ENCODE measurements at regions not wholly inside any gene's neighbourhood (a gene's known extent, or its start where the extent isn't known, plus 50 kb on each side); places are given as distances from the start of the nearest gene placed in this dataset.

DNA sequence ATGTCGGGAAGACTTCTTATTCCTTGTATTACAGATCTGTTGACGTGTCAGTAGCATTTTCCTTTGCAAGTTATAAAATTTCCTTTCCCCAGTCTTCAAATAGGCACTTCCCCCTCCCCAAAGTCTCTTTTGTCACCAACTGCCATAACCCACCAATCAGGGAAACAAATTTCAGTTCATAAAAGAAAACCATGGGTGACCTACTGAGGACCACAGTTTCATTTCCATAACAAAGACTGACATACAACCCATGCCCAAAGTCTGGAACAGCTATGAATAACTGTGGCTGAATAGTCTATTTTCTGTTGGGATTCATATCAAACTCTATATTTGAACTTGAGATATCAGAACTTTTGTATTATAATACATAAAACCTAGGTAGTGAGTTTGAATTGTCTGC is 307.8 kb downstream of the KBTBD8 start:
- TF ChIP-seq, protein P1, sequence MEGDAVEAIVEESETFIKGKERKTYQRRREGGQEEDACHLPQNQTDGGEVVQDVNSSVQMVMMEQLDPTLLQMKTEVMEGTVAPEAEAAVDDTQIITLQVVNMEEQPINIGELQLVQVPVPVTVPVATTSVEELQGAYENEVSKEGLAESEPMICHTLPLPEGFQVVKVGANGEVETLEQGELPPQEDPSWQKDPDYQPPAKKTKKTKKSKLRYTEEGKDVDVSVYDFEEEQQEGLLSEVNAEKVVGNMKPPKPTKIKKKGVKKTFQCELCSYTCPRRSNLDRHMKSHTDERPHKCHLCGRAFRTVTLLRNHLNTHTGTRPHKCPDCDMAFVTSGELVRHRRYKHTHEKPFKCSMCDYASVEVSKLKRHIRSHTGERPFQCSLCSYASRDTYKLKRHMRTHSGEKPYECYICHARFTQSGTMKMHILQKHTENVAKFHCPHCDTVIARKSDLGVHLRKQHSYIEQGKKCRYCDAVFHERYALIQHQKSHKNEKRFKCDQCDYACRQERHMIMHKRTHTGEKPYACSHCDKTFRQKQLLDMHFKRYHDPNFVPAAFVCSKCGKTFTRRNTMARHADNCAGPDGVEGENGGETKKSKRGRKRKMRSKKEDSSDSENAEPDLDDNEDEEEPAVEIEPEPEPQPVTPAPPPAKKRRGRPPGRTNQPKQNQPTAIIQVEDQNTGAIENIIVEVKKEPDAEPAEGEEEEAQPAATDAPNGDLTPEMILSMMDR (conservative IDR thresholded peaks at IDR 0.05; ENCODE audit: low read length) = no peak
- no peak for TF ChIP-seq EZH2phosphoT487 (IDR thresholded peaks at IDR 0.05; ENCODE audit: borderline replicate concordance, low read depth, low read length)
